ENCODE measurements at regions not wholly inside any gene's neighbourhood (a gene's known extent, or its start where the extent isn't known, plus 50 kb on each side); places are given as distances from the start of the nearest gene placed in this dataset.

DNA sequence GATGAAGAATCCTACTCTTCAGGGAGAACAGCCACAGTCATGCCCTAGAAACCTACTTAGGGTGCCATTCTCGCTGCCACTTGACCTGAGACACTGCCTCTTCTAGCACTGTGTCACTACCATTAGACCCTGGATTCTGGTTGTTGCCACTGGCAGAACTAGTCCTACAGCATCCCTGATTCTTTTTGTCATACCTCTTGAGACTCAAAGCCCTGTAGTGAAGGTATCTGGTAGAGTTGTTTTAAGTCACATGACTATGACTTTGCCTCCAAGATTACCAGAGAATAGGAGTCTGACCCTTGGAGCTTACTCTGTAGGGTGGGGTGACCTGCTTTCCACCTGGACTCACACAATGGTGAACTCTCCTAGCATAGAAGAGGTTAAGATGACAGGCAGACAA, 296.7 kb downstream of the TNS1 start:
- in situ Hi-C loops (cut with MboI): no loop called here
- no peak overlapping the region for H3K4me3 ChIP-seq
- TF ChIP-seq CREM (IDR thresholded peaks at IDR 0.05; ENCODE audit: low read depth) (no peak), CHD4 (IDR thresholded peaks at IDR 0.05) (no peak), CHD2 (IDR thresholded peaks at IDR 0.05; ENCODE audit: borderline replicate concordance, low read depth, low read length) (no peak), MXI1 (IDR thresholded peaks at IDR 0.05; ENCODE audit: low read depth, low read length) (no peak)
- TF ChIP-seq, protein P1, sequence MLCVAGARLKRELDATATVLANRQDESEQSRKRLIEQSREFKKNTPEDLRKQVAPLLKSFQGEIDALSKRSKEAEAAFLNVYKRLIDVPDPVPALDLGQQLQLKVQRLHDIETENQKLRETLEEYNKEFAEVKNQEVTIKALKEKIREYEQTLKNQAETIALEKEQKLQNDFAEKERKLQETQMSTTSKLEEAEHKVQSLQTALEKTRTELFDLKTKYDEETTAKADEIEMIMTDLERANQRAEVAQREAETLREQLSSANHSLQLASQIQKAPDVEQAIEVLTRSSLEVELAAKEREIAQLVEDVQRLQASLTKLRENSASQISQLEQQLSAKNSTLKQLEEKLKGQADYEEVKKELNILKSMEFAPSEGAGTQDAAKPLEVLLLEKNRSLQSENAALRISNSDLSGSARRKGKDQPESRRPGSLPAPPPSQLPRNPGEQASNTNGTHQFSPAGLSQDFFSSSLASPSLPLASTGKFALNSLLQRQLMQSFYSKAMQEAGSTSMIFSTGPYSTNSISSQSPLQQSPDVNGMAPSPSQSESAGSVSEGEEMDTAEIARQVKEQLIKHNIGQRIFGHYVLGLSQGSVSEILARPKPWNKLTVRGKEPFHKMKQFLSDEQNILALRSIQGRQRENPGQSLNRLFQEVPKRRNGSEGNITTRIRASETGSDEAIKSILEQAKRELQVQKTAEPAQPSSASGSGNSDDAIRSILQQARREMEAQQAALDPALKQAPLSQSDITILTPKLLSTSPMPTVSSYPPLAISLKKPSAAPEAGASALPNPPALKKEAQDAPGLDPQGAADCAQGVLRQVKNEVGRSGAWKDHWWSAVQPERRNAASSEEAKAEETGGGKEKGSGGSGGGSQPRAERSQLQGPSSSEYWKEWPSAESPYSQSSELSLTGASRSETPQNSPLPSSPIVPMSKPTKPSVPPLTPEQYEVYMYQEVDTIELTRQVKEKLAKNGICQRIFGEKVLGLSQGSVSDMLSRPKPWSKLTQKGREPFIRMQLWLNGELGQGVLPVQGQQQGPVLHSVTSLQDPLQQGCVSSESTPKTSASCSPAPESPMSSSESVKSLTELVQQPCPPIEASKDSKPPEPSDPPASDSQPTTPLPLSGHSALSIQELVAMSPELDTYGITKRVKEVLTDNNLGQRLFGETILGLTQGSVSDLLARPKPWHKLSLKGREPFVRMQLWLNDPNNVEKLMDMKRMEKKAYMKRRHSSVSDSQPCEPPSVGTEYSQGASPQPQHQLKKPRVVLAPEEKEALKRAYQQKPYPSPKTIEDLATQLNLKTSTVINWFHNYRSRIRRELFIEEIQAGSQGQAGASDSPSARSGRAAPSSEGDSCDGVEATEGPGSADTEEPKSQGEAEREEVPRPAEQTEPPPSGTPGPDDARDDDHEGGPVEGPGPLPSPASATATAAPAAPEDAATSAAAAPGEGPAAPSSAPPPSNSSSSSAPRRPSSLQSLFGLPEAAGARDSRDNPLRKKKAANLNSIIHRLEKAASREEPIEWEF (IDR thresholded peaks at IDR 0.05; ENCODE audit: insufficient replicate concordance, low read depth, low read length): no peak
- RAD21 ChIA-PET (ENCODE audit: unreplicated experiment): no interaction called here
- peaks cover 0 to 5% of the 10 kb centered on the region in 2 experiments; a peak in 3 of 4 replicates for H3K27me3 ChIP-seq (replicated peaks in 1 of 2; ENCODE audit: control insufficient read depth in 2 of 2, insufficient read depth in 2 of 2, low read length in 1 of 2)
- no peak overlapping the region for H3K4me2 ChIP-seq (ENCODE audit: control insufficient read depth, insufficient read depth)
- no TSS peak for BruUV-seq (replicated peaks)
- H3K4me1 ChIP-seq (ENCODE audit: control insufficient read depth, insufficient read depth, low read length): no peaks in the 10 kb centered on the region
- CTCF ChIA-PET: interaction anchor here (1.0 to 1.1 kb wide), 2 partner anchors 54 to 56 kb away, joined by 3 to 4 read pairs; no protein-coding TSS in a partner anchor
- 0% methylated on average over 1 of the region's 1 CpG for WGBS (ENCODE audit: insufficient coverage, insufficient replicate concordance, low lambda C conversion rate, missing lambda C conversion rate)
- no peak for ATAC-seq
- no peak overlapping the region for H2AFZ ChIP-seq (ENCODE audit: control insufficient read depth, low read depth, low read length)
- H4K20me1 ChIP-seq (ENCODE audit: control insufficient read depth, insufficient read depth): no peaks in the 10 kb centered on the region
- POLR2A ChIA-PET: no interaction called here
- SMC1A ChIA-PET (ENCODE audit: uncharacterized antibody, unreplicated experiment): no interaction called here
- intact Hi-C loops (cut with micrococcal nuclease; ENCODE audit: unreplicated experiment): no loop called here
- no peaks in the 10 kb centered on the region for H3K36me3 ChIP-seq (ENCODE audit: control insufficient read depth in 2 of 2, insufficient read depth in 2 of 2, low read length in 1 of 2)
- FAIRE-seq: no peak
- H3K79me2 ChIP-seq (ENCODE audit: control insufficient read depth, insufficient read depth, low read length): no peaks in the 10 kb centered on the region
- no peaks in the 10 kb centered on the region; the same call in 2 of the 3 replicates for H3K9me3 ChIP-seq (replicated peaks; ENCODE audit: control insufficient read depth, insufficient read depth, low read length)
- no peak overlapping the region for H3K27ac ChIP-seq (ENCODE audit: control insufficient read depth, insufficient read depth)
- no peak for DNase-seq (ENCODE audit: low read depth, low spot score)
- no peak overlapping the region for H3K9ac ChIP-seq (ENCODE audit: control insufficient read depth, insufficient read depth, low read length)

Data from GM12878 (cell line).